GM12873 (cell line): ENCODE measurements at regions not wholly inside any gene's neighbourhood (a gene's known extent, or its start where the extent isn't known, plus 50 kb on each side); places are given as distances from the start of the nearest gene placed in this dataset.
A peak's percentile ranks its signal among the peaks of the same experiment; 100 is the strongest.

Source experiments
- TF ChIP-seq, protein P1 (sequence below): IDR thresholded peaks from 2 replicates; pipeline ENCODE4 v1.5.1; 2012; ENCODE audit warnings: low read depth, mild to moderate bottlenecking, moderate library complexity, low read length, control low read depth; ENCODE audit not compliant: insufficient read depth; ENCODE audit errors: missing control alignments

DNA sequence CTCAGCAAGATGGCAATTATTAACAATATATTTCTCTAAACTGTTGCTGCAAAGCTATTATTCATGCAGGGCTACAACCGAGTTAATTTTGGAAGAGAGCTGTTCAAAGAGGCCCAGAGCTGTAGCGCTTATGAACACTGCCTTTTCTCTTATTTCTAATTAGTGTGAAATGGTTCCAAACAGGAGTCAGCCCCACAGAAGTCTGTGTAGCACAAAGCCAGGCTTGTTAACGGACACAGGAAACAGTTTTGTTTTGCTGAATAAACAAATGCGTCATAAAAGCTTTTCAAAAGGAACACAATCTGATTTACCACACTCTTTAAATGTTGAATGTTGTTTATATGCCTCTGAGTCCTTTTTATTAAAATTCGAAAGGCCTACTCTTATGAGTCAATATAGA, 396.5 kb downstream of the ANXA1 start:
- TF ChIP-seq, protein P1, sequence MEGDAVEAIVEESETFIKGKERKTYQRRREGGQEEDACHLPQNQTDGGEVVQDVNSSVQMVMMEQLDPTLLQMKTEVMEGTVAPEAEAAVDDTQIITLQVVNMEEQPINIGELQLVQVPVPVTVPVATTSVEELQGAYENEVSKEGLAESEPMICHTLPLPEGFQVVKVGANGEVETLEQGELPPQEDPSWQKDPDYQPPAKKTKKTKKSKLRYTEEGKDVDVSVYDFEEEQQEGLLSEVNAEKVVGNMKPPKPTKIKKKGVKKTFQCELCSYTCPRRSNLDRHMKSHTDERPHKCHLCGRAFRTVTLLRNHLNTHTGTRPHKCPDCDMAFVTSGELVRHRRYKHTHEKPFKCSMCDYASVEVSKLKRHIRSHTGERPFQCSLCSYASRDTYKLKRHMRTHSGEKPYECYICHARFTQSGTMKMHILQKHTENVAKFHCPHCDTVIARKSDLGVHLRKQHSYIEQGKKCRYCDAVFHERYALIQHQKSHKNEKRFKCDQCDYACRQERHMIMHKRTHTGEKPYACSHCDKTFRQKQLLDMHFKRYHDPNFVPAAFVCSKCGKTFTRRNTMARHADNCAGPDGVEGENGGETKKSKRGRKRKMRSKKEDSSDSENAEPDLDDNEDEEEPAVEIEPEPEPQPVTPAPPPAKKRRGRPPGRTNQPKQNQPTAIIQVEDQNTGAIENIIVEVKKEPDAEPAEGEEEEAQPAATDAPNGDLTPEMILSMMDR, result no peak

DNA sequence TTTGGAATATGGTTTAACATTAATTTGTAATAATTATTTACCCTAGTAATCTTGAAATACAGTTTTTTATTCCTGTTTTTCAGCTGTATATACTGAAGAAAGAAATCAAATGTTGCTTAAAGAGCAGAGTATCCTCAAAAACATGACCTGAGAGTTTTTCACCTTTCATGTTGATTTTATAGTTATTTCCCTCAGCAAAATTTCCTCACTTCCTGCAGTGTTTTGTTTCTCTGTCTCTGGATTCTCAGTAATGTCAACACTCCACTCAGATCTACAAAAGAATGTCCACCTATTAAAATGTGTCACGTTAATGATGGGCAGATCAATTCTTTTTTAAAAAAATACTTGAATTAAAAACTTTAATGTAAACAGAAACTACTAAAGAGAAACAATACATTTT, 398.3 kb downstream of the ANXA1 start:
- TF ChIP-seq, protein P1, result no peak

- TF ChIP-seq, protein P1, result no peak
Observed at GRCh38 chr9:73553295-73553694, 401.6 kb downstream of the ANXA1 start.

DNA sequence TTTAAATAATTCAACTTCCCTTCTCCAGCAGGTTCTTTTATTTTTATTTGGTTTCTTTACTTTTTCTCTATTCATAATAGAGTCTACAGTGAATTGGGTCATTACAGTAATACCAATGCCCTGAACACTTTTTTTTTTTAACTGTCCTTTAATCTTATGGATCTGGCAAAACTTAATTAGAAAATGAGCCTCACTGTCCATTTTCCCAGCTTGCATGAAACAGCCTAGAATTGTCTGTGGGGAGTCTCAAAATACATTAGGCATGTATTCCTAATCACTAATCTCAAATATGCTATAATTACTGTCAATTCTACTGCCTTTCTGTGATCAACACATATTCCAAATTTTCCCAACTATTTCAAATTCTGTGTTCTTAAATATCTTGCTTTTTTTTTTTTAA, 406.8 kb downstream of the ANXA1 start:
- TF ChIP-seq, protein P1, result no peak

GRCh38 chr9:73565026-73565425, 413.4 kb downstream of the ANXA1 start:
- TF ChIP-seq, protein P1, result no peak

GRCh38 chr9:73565833-73566465, 414.3 kb downstream of the ANXA1 start:
- TF ChIP-seq, protein P1, result peak; percentile 34

DNA sequence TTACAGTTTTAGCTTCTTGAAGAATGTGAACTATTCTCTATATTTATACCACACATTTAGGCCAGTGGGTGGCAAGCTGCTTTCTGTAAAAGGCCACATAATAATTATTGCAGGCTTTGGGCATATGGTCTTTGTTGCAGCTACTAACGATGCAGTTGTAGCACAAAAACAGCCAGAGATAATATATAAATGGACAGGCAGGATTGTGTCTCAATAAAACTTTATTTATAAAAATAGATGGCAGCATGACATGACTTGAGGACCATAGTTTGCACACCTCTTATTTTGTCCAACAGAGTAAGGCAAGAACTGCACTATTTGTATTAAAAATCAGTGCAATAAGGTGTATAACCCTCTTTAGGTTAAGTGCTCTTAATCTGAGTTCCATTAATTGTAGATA, 415.0 kb downstream of the ANXA1 start:
- TF ChIP-seq, protein P1, result no peak
